ENCODE measurements at regions not wholly inside any gene's neighbourhood (a gene's known extent, or its start where the extent isn't known, plus 50 kb on each side); places are given as distances from the start of the nearest gene placed in this dataset.

DNA sequence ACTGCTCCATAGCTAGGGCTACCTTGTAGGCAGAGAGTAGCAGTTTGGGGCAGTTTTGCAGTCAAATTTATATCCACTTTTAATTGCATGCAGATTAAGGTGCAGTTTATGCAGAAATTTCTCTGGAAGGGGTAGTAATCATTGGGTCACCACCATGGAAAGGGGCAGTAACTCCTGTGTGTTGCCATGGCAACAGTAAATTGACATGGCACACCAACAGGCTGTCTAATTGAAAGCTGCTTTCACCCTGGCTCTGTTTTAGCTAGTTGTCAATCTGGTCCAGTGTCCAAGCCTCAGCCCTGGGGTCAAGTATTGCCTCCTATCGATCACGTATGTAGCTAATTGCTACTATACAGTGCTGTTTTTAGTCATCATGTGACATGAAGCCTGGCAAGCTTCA lies 786.1 kb upstream of the CNTN5 start (continued):
- TF ChIP-seq, protein P1, sequence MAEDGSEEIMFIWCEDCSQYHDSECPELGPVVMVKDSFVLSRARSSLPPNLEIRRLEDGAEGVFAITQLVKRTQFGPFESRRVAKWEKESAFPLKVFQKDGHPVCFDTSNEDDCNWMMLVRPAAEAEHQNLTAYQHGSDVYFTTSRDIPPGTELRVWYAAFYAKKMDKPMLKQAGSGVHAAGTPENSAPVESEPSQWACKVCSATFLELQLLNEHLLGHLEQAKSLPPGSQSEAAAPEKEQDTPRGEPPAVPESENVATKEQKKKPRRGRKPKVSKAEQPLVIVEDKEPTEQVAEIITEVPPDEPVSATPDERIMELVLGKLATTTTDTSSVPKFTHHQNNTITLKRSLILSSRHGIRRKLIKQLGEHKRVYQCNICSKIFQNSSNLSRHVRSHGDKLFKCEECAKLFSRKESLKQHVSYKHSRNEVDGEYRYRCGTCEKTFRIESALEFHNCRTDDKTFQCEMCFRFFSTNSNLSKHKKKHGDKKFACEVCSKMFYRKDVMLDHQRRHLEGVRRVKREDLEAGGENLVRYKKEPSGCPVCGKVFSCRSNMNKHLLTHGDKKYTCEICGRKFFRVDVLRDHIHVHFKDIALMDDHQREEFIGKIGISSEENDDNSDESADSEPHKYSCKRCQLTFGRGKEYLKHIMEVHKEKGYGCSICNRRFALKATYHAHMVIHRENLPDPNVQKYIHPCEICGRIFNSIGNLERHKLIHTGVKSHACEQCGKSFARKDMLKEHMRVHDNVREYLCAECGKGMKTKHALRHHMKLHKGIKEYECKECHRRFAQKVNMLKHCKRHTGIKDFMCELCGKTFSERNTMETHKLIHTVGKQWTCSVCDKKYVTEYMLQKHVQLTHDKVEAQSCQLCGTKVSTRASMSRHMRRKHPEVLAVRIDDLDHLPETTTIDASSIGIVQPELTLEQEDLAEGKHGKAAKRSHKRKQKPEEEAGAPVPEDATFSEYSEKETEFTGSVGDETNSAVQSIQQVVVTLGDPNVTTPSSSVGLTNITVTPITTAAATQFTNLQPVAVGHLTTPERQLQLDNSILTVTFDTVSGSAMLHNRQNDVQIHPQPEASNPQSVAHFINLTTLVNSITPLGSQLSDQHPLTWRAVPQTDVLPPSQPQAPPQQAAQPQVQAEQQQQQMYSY (CRISPR knock-in tag; IDR thresholded peaks at IDR 0.05): no peak

DNA sequence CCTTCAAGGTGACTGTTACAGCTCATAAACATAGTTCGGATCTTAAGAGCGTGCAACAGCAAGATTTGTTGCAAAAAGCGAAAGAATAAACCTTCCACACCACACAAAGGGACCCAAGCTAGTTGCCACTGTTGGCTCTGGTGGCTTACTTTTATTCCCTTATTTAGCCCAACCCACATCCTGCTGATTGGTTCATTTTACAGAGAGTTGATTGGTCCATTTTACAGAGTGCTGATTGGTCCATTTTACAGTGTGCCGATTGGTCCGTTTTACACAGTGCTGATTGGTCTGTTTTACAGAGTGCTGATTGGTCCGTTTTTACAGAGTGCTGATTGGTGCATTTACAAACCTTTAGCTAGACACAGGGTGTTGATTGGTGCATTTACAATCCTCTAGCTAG lies 776.9 kb upstream of the CNTN5 start:
- ATAC-seq: no peak

DNA sequence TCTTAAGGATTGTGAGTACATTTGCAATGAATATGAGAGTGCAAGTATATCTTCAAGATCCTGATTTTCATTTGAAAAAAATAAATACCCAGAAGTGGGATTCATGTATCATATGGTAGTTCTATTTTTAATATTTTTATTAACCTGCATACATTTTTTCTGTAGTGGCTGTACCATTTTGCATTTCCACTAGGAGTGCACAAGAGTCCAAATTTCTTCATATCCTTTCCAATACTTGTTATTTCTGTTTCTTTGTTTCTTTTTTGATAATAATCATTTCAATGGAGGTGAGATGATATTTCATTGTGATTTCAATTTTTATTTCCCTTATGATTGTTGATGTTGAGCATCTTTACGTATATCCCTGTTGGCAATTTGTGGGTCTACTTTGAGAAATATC lies 759.8 kb upstream of the CNTN5 start:
- BruUV-seq (replicated peaks): no TSS peak
- no peaks in the 10 kb centered on the region for H3K36me3 ChIP-seq (ENCODE audit: control insufficient read depth in 2 of 2, insufficient read depth in 2 of 2, low read length in 1 of 2)
- H3K79me2 ChIP-seq (ENCODE audit: control insufficient read depth, insufficient read depth, low read length): no peaks in the 10 kb centered on the region
- no peak overlapping the region for H2AFZ ChIP-seq (ENCODE audit: control insufficient read depth, low read depth, low read length)
- ATAC-seq (no peak), FAIRE-seq (no peak), DNase-seq (ENCODE audit: low read depth, low spot score) (no peak)
- CTCF ChIA-PET: no interaction called here
- no peak overlapping the region for H3K9ac ChIP-seq (ENCODE audit: control insufficient read depth, insufficient read depth, low read length)
- no peaks in the 10 kb centered on the region for H4K20me1 ChIP-seq (ENCODE audit: control insufficient read depth, insufficient read depth)
- H3K27ac ChIP-seq (ENCODE audit: control insufficient read depth, insufficient read depth): no peak overlapping the region
- H3K9me3 ChIP-seq (replicated peaks; ENCODE audit: control insufficient read depth, insufficient read depth, low read length): no peaks in the 10 kb centered on the region
- 40% methylated on average over 1 of the region's 1 CpG for WGBS (ENCODE audit: insufficient coverage, insufficient replicate concordance, low lambda C conversion rate, missing lambda C conversion rate)
- in situ Hi-C loops (cut with MboI) (no loop called here), intact Hi-C loops (cut with micrococcal nuclease; ENCODE audit: unreplicated experiment) (no loop called here)
- no peak overlapping the region for H3K4me3 ChIP-seq
- SMC1A ChIA-PET (ENCODE audit: uncharacterized antibody, unreplicated experiment): no interaction called here
- POLR2A ChIA-PET: no interaction called here
- no peaks in the 10 kb centered on the region for H3K4me1 ChIP-seq (ENCODE audit: control insufficient read depth, insufficient read depth, low read length)
- RAD21 ChIA-PET (ENCODE audit: unreplicated experiment): no interaction called here
- H3K4me2 ChIP-seq (ENCODE audit: control insufficient read depth, insufficient read depth): no peak overlapping the region
- no peaks in the 10 kb centered on the region for H3K27me3 ChIP-seq (replicated peaks in 1 of 2; ENCODE audit: control insufficient read depth in 2 of 2, insufficient read depth in 2 of 2, low read length in 1 of 2)
- TF ChIP-seq MXI1 (IDR thresholded peaks at IDR 0.05; ENCODE audit: low read depth, low read length): no peak
- TF ChIP-seq TARDBP (IDR thresholded peaks at IDR 0.05; ENCODE audit: borderline replicate concordance): no peak
- no peak for TF ChIP-seq POLR2A (IDR thresholded peaks at IDR 0.05; ENCODE audit: low read depth, low read length)
- TF ChIP-seq POU2F2 (IDR thresholded peaks at IDR 0.05; ENCODE audit: borderline replicate concordance, low read depth, low read length): no peak
- TF ChIP-seq GATAD2B (conservative IDR thresholded peaks at IDR 0.05; ENCODE audit: low read depth): no peak
- no peak for TF ChIP-seq BHLHE40 (IDR thresholded peaks at IDR 0.05; ENCODE audit: borderline replicate concordance in 1 of 2, low read depth in 2 of 2, low read length in 1 of 2)
- no peak for TF ChIP-seq CEBPB (IDR thresholded peaks at IDR 0.05; ENCODE audit: borderline replicate concordance in 1 of 2, low read depth in 2 of 2, low read length in 2 of 2)
- no peak for TF ChIP-seq TCF7 (IDR thresholded peaks at IDR 0.05; ENCODE audit: borderline replicate concordance)
- TF ChIP-seq ASH2L (IDR thresholded peaks at IDR 0.05; ENCODE audit: borderline replicate concordance, low read depth): no peak
- TF ChIP-seq, protein P2, sequence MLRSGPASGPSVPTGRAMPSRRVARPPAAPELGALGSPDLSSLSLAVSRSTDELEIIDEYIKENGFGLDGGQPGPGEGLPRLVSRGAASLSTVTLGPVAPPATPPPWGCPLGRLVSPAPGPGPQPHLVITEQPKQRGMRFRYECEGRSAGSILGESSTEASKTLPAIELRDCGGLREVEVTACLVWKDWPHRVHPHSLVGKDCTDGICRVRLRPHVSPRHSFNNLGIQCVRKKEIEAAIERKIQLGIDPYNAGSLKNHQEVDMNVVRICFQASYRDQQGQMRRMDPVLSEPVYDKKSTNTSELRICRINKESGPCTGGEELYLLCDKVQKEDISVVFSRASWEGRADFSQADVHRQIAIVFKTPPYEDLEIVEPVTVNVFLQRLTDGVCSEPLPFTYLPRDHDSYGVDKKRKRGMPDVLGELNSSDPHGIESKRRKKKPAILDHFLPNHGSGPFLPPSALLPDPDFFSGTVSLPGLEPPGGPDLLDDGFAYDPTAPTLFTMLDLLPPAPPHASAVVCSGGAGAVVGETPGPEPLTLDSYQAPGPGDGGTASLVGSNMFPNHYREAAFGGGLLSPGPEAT (IDR thresholded peaks at IDR 0.05; ENCODE audit: low read depth): no peak

More for the DNA sequence above, 776.9 kb upstream of the CNTN5 start:
- RAD21 ChIA-PET (ENCODE audit: unreplicated experiment): no interaction called here
- DNase-seq (ENCODE audit: low read depth, low spot score): no peak
- Histone ChIP-seq H2AFZ (ENCODE audit: control insufficient read depth, low read depth, low read length) (no peak overlapping the region), H3K27ac (ENCODE audit: control insufficient read depth, insufficient read depth) (no peak overlapping the region), H3K27me3 (replicated peaks in 1 of 2; ENCODE audit: control insufficient read depth in 2 of 2, insufficient read depth in 2 of 2, low read length in 1 of 2) (no peaks in the 10 kb centered on the region), H3K9me3 (replicated peaks; ENCODE audit: control insufficient read depth, insufficient read depth, low read length) (no peaks in the 10 kb centered on the region; the same call in 2 of the 3 replicates), H3K79me2 (ENCODE audit: control insufficient read depth, insufficient read depth, low read length) (no peaks in the 10 kb centered on the region), H3K4me1 (ENCODE audit: control insufficient read depth, insufficient read depth, low read length) (no peaks in the 10 kb centered on the region), H3K36me3 (ENCODE audit: control insufficient read depth in 2 of 2, insufficient read depth in 2 of 2, low read length in 1 of 2) (no peaks in the 10 kb centered on the region), H4K20me1 (ENCODE audit: control insufficient read depth, insufficient read depth) (no peaks in the 10 kb centered on the region), H3K4me3 (no peak overlapping the region), H3K4me2 (ENCODE audit: control insufficient read depth, insufficient read depth) (no peak overlapping the region), H3K9ac (ENCODE audit: control insufficient read depth, insufficient read depth, low read length) (no peak overlapping the region)
- peak; percentile 53; the same call in 1 of the 2 replicates for TF ChIP-seq NFYB (IDR thresholded peaks at IDR 0.05; ENCODE audit: insufficient read depth, low read depth, low read length)
- no peak for TF ChIP-seq NR2F1 (conservative IDR thresholded peaks at IDR 0.05)
- intact Hi-C loops (cut with micrococcal nuclease; ENCODE audit: unreplicated experiment): no loop called here
- in situ Hi-C loops (cut with MboI): no loop called here
- no peak for FAIRE-seq
- no TSS peak for BruUV-seq (replicated peaks)
- CTCF ChIA-PET: no interaction called here
- POLR2A ChIA-PET: no interaction called here
- WGBS (ENCODE audit: insufficient coverage, insufficient replicate concordance, low lambda C conversion rate, missing lambda C conversion rate): 52% methylated on average over 6 of the region's 6 CpGs
- SMC1A ChIA-PET (ENCODE audit: uncharacterized antibody, unreplicated experiment): no interaction called here

All from GM12878 (cell line).